Astrocyte of the spinal cord (primary cell): ENCODE measurements at regions not wholly inside any gene's neighbourhood (a gene's known extent, or its start where the extent isn't known, plus 50 kb on each side); places are given as distances from the start of the nearest gene placed in this dataset.

Source experiments
- DNase-seq: peaks from one replicate; pipeline ENCODE4 v3.0.0; 2011; ENCODE audit warnings: low read depth, low spot score
- H3K4me3 ChIP-seq: 2 replicates; pipeline ENCODE4 v1.5.1; 2011; ENCODE audit warnings: low read depth, mild to moderate bottlenecking, low read length, moderate library complexity
- in situ Hi-C: cut with HindIII; loops from 2 replicates; pipeline ENCODE4 v1.10.0; 2017; ENCODE audit warnings: low sequenced_read_pairs
- TF ChIP-seq, protein P1 (sequence below): IDR thresholded peaks from 2 replicates; pipeline ENCODE4 v1.5.1; 2012; ENCODE audit warnings: low read depth, mild to moderate bottlenecking, low read length, inconsistent platforms

DNA sequence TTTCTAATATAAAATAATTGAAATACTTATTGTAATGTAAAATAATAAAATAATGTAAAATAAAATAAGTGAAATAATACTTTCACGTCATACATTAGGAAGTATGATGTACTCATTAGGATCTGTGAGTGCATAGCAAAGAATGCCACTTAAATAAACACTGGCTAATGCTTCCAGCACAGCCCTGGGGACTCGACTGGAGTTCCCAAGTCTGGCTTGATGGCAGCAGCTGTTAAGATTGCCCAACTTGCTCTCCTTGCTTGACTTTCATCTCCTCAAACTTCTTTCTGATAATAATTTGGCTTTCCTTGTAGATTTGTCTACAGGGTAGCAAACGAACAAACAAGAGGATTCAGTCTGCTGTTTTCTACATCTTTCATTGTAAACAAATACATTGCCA is 191.9 kb downstream of the COG6 start:
- no peak overlapping the region for H3K4me3 ChIP-seq
- in situ Hi-C loops = no loop called here
- no peak for DNase-seq
- TF ChIP-seq, protein P1, sequence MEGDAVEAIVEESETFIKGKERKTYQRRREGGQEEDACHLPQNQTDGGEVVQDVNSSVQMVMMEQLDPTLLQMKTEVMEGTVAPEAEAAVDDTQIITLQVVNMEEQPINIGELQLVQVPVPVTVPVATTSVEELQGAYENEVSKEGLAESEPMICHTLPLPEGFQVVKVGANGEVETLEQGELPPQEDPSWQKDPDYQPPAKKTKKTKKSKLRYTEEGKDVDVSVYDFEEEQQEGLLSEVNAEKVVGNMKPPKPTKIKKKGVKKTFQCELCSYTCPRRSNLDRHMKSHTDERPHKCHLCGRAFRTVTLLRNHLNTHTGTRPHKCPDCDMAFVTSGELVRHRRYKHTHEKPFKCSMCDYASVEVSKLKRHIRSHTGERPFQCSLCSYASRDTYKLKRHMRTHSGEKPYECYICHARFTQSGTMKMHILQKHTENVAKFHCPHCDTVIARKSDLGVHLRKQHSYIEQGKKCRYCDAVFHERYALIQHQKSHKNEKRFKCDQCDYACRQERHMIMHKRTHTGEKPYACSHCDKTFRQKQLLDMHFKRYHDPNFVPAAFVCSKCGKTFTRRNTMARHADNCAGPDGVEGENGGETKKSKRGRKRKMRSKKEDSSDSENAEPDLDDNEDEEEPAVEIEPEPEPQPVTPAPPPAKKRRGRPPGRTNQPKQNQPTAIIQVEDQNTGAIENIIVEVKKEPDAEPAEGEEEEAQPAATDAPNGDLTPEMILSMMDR = no peak

DNA sequence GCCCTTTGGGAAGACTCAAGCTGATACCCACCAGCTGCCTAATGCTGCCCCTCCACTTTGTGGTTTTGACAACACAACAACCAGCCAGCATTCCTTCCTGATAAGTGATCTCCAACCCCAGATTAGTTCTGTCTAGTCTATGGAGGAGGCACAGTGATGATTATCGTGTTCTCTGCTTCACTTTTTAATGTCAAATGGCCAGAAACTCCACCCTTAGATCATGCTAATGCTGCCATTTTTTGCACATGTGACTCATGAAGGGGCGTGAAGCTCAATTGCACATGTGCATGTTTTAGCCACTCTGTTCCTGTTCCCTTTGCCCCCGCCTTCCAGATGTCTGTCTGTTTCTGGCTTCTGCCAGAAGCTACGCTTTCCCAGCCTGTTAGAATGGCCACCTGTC is 199.8 kb downstream of the COG6 start:
- DNase-seq = no peak
- TF ChIP-seq, protein P1 = no peak
- H3K4me3 ChIP-seq = no peak overlapping the region
- in situ Hi-C loops = no loop called here

DNA sequence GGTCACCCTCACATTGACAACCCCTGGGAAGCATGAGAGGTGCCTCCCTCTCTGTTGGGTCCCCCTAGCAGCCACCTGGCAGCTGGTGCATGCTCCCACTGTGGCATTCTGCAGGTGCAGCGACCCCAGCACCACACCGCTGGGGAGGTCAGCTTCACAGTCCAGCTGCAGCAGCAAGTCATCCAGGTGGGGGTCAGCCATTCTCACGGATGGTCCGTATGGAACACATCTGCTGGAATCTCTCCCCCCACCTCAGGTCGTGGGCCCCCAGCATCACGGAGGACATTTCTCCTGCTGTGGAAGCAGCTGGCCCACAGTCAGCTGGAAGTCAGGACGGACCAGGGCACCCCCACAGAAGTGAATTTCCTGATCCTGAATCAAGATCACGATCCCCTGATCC is 201.3 kb downstream of the COG6 start:
- in situ Hi-C loops = no loop called here

DNA sequence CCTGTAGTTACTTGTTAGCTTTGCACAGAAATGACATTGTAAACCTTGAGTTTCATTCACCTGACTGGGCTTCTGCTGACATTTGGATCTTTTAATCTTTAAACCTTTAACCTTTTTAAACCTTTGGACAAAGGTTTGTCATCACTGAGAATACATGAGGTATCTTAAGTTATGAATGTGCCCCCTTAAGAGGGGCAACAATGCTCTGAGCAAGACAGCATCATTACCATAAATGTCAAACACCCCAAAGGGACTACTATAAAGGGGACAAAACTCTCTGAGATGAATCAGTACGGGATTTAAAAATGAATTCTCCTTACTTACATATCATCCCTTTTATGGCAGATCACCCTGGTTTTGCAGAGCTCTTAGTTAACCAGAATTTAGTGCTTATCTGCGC is 203.3 kb downstream of the COG6 start:
- no peak for DNase-seq
- in situ Hi-C loops = no loop called here
- TF ChIP-seq, protein P1 = no peak
- no peak overlapping the region for H3K4me3 ChIP-seq

More for the DNA sequence above, 201.3 kb downstream of the COG6 start:
- H3K4me3 ChIP-seq = no peak overlapping the region
- no peak for DNase-seq
- TF ChIP-seq, protein P1 = no peak

- DNase-seq = no peak
- in situ Hi-C loops = no loop called here
- TF ChIP-seq, protein P1 = no peak
- no peak overlapping the region for H3K4me3 ChIP-seq
These were observed 204.4 kb downstream of the COG6 start for GRCh38 chr13:39859898-39860297.

DNA sequence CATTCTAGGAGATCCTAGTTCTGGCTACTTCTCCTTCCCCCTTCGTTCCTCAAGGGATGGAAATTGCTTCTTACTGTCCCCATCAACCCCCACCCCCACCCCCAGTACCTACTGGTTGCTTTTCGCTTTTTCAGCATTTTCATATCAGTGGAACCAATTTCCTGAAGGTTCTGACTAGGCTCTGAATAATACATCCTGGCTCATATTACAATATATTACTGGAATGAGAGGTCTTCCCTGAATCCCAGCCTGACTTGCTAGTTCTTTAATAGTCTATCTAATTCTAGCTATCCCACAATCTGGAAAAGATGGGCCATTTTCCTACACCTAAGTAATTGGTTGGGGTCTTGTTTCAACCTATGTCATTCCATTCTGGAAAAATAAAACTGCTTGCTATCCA is 207.4 kb downstream of the COG6 start:
- H3K4me3 ChIP-seq = no peak overlapping the region
- TF ChIP-seq, protein P1 = no peak
- in situ Hi-C loops = no loop called here
- no peak for DNase-seq

- TF ChIP-seq, protein P1 = no peak
- in situ Hi-C loops = no loop called here
- no peak for DNase-seq
- no peak overlapping the region for H3K4me3 ChIP-seq
These were observed 208.8 kb downstream of the COG6 start for GRCh38 chr13:39864221-39864620.
